CD14-positive monocyte (primary cell): ENCODE measurements at regions not wholly inside any gene's neighbourhood (a gene's known extent, or its start where the extent isn't known, plus 50 kb on each side); places are given as distances from the start of the nearest gene placed in this dataset.

ENCODE experiments used
- DNase-seq, 3 donors: peaks; one replicate each; pipeline ENCODE4 v3.0.0-alpha.2; 2011 to 2022
- H2AFZ ChIP-seq: 2 replicates; pipeline ENCODE4 v1.6.0; 2012; ENCODE audit warnings: mild to moderate bottlenecking, low read depth, low read length, inconsistent platforms; ENCODE audit not compliant: insufficient read depth, poor library complexity, severe bottlenecking
- H3K27ac ChIP-seq, 2 donors: 1 replicate in 1 of 2; 2 replicates in 1 of 2; pipeline ENCODE4 v1.5.1; 2012 to 2013; ENCODE audit warnings: low read length in 2 of 2, control low read depth in 1 of 2, inconsistent platforms in 1 of 2, low read depth in 1 of 2, mild to moderate bottlenecking in 1 of 2
- H3K27me3 ChIP-seq, 2 donors: one replicate each; pipeline versions ENCODE4 v1.6.0 to v1.6.1; 2011 to 2013; ENCODE audit warnings: low read length in 2 of 2; ENCODE audit not compliant: control insufficient read depth in 2 of 2, insufficient read depth in 2 of 2
- H3K36me3 ChIP-seq, 2 donors: replicated peaks in 1 of 2; 1 replicate in 1 of 2; 2 replicates in 1 of 2; pipeline versions ENCODE4 v1.5.1 to v1.6.1; 2012 to 2013; ENCODE audit warnings: low read length in 2 of 2, control low read depth in 1 of 2, inconsistent platforms in 1 of 2, mild to moderate bottlenecking in 1 of 2; ENCODE audit not compliant: insufficient read depth in 2 of 2, control insufficient read depth in 1 of 2
- H3K4me1 ChIP-seq, 2 donors: 1 replicate in 1 of 2; 2 replicates in 1 of 2; pipeline versions ENCODE4 v1.5.1 to v1.6.1; 2012 to 2013; ENCODE audit warnings: low read length in 2 of 2, control low read depth in 1 of 2, inconsistent platforms in 1 of 2, mild to moderate bottlenecking in 1 of 2, moderate library complexity in 1 of 2; ENCODE audit not compliant: insufficient read depth in 2 of 2, control insufficient read depth in 1 of 2
- H3K4me2 ChIP-seq: replicated peaks from 2 replicates; pipeline ENCODE3; 2012; ENCODE audit warnings: low read length, moderate library complexity, mild to moderate bottlenecking; ENCODE audit not compliant: poor library complexity, severe bottlenecking; ENCODE audit errors: extremely low read depth
- H3K4me3 ChIP-seq, 3 experiments: fragments of 200-600 bp in 1 of 3; sonication (generic) in 1 of 3; replicated peaks in 1 of 3; 1 replicate in 2 of 3; 2 replicates in 1 of 3; pipeline ENCODE4 v1.5.1; 2011 to 2013; ENCODE audit warnings: low read length in 3 of 3, mild to moderate bottlenecking in 3 of 3, control low read depth in 2 of 3, low read depth in 2 of 3, inconsistent platforms in 1 of 3, moderate library complexity in 1 of 3
- H3K79me2 ChIP-seq: 2 replicates; pipeline ENCODE4 v1.6.0; 2012; ENCODE audit warnings: mild to moderate bottlenecking, control low read depth, inconsistent platforms, low read length, moderate library complexity; ENCODE audit not compliant: insufficient read depth
- H3K9ac ChIP-seq: 2 replicates; pipeline ENCODE4 v1.6.0; 2017; ENCODE audit warnings: low read length, mild to moderate bottlenecking; ENCODE audit not compliant: insufficient read depth, poor library complexity, severe bottlenecking
- H3K9me3 ChIP-seq, 2 donors: replicated peaks in 1 of 2; 1 replicate in 1 of 2; 2 replicates in 1 of 2; pipeline versions ENCODE4 v1.5.1 to v1.6.1; 2012 to 2013; ENCODE audit warnings: low read length in 2 of 2, control low read depth in 1 of 2; ENCODE audit not compliant: control insufficient read depth in 1 of 2, insufficient read depth in 1 of 2
- H4K20me1 ChIP-seq: 2 replicates; pipeline ENCODE4 v1.6.0; 2012; ENCODE audit warnings: mild to moderate bottlenecking, low read length, control low read depth, moderate library complexity; ENCODE audit not compliant: insufficient read depth
- H3K27ac Mint-ChIP-seq, 7 donors: one replicate each; pipeline ENCODE4 v1.8.0; 2020; ENCODE audit warnings: mild to moderate bottlenecking in 7 of 7, mixed read lengths in 7 of 7, moderate library complexity in 6 of 7, inconsistent platforms in 2 of 7
- H3K27me3 Mint-ChIP-seq, 3 donors: one replicate each; pipeline ENCODE4 v1.8.0; 2021 to 2022; ENCODE audit warnings: low read depth in 3 of 3, mild to moderate bottlenecking in 3 of 3, mixed read lengths in 3 of 3, moderate library complexity in 3 of 3, inconsistent platforms in 1 of 3
- H3K36me3 Mint-ChIP-seq, 2 donors: one replicate each; pipeline ENCODE4 v1.8.0; 2020; ENCODE audit warnings: mixed read lengths in 2 of 2, inconsistent platforms in 1 of 2, mild to moderate bottlenecking in 1 of 2
- H3K4me1 Mint-ChIP-seq: one replicate; pipeline ENCODE4 v1.8.0; 2020; ENCODE audit warnings: mild to moderate bottlenecking, mixed read lengths
- H3K4me3 Mint-ChIP-seq, 2 donors: one replicate each; pipeline ENCODE4 v1.8.0; 2020; ENCODE audit warnings: mild to moderate bottlenecking in 2 of 2, mixed read lengths in 2 of 2, moderate library complexity in 1 of 2
- H3K9me3 Mint-ChIP-seq, 7 donors: one replicate each; pipeline ENCODE4 v1.8.0; 2020 to 2022; ENCODE audit warnings: mixed read lengths in 7 of 7, mild to moderate bottlenecking in 6 of 7, moderate library complexity in 6 of 7, inconsistent platforms in 2 of 7
- CTCF ChIP-seq: fragments of 200-600 bp; IDR thresholded peaks from one replicate; pipeline ENCODE4 v1.8.0; 2022; ENCODE audit warnings: antibody characterized with exemption, mild to moderate bottlenecking
- WGBS: methylation state at CpG from one replicate; pipeline ENCODE4 v1.1.5; 2013; ENCODE audit warnings: missing lambda C conversion rate; ENCODE audit not compliant: insufficient coverage; 5-methylcytosine and 5-hydroxymethylcytosine counted together
- intact Hi-C, 2 donors: fragments of 100-400 bp; cut with micrococcal nuclease; formaldehyde crosslinking; loops; one replicate each; pipeline versions ENCODE4 v1.15.0 to v1.15.1; 2023

GRCh38 chr10:4771554-4772201, 54.3 kb upstream of the AKR1E2 start:
- Histone ChIP-seq H3K4me1 (peaks cover 9 to 11% of the 10 kb centered on the region in 2 donors), H2AFZ (no peak overlapping the region), H3K27ac (no peak overlapping the region), H3K9me3 (no peaks in the 10 kb centered on the region), H3K9ac (no peak overlapping the region), H3K27me3 (no peaks in the 10 kb centered on the region), H3K4me2 (no peak overlapping the region), H3K36me3 (no peaks in the 10 kb centered on the region), H4K20me1 (no peaks in the 10 kb centered on the region), H3K79me2 (no peaks in the 10 kb centered on the region), H3K4me3 (no peak overlapping the region)
- Mint-ChIP-seq H3K27me3 (peaks cover 0 to 4% (median 4%) of the 10 kb centered on the region in 3 donors), H3K4me1 (peaks cover 13% of the 10 kb centered on the region), H3K4me3 (no peak overlapping the region), H3K36me3 (no peaks in the 10 kb centered on the region), H3K27ac (peak overlapping the region in 5 of 7 donors; percentile 68 to 88 (median 84)), H3K9me3 (no peaks in the 10 kb centered on the region)
- no CpG with 5 or more reads among the region's 5 CpGs for WGBS
- no peak for TF ChIP-seq CTCF
- intact Hi-C loops: loop anchor here in 1 of 2 donors (10.0 kb wide), 1 partner anchor 887 kb away; no protein-coding TSS in a partner anchor
- no peak for DNase-seq

- intact Hi-C loops: loop anchor here in 1 of 2 donors (10.0 kb wide), 1 partner anchor 886 kb away; no protein-coding TSS in a partner anchor
- Mint-ChIP-seq H3K27me3 (peaks cover 0 to 4% (median 4%) of the 10 kb centered on the region in 3 donors), H3K4me3 (no peak overlapping the region), H3K27ac (peak overlapping the region; percentile 37 to 86 (median 81)), H3K4me1 (peaks cover 13% of the 10 kb centered on the region), H3K9me3 (no peaks in the 10 kb centered on the region), H3K36me3 (no peaks in the 10 kb centered on the region)
- Histone ChIP-seq H3K9me3 (no peaks in the 10 kb centered on the region), H3K27me3 (no peaks in the 10 kb centered on the region), H3K9ac (no peak overlapping the region), H3K79me2 (no peaks in the 10 kb centered on the region), H3K4me1 (peaks cover 9 to 11% of the 10 kb centered on the region in 2 donors), H3K4me2 (peak overlapping the region; percentile 25), H3K27ac (peak overlapping the region in 1 of 2 donors; percentile 70), H3K4me3 (peak overlapping the region in 1 of 3 experiments; percentile 16), H2AFZ (no peak overlapping the region), H4K20me1 (no peaks in the 10 kb centered on the region), H3K36me3 (no peaks in the 10 kb centered on the region)
- no CpG with 5 or more reads among the region's 3 CpGs for WGBS
- TF ChIP-seq CTCF: no peak
- DNase-seq: peak; percentile 76 to 93 (median 83)
These were observed 55.0 kb upstream of the AKR1E2 start for GRCh38 chr10:4770801-4771553.
